HG02870 (cell line): ENCODE measurements at regions not wholly inside any gene's neighbourhood (a gene's known extent, or its start where the extent isn't known, plus 50 kb on each side); places are given as distances from the start of the nearest gene placed in this dataset.
"Not testable (repeated sequence)": the region's sequence is repeated elsewhere in the genome, so short reads cannot be mapped to it uniquely, and the experiment has no call there.

Experiments used
- ATAC-seq: cut with Tn5 transposase; IDR thresholded peaks from one replicate; pipeline ENCODE4 v1.9.1; 2021; ENCODE audit warnings: mild to moderate bottlenecking, moderate library complexity; ENCODE audit not compliant: unreplicated experiment

- ATAC-seq: no peak
These were observed 90.2 kb downstream of the MRM1 start for GRCh38 chr17:36691606-36692005.

GRCh38 chr17:36695082-36695481, 93.7 kb downstream of the MRM1 start:
- ATAC-seq: no peak

GRCh38 chr17:36695710-36696109, 94.3 kb downstream of the MRM1 start:
- not testable (repeated sequence) for ATAC-seq

GRCh38 chr17:36696805-36697204, 95.4 kb downstream of the MRM1 start:
- ATAC-seq: no peak

- no peak for ATAC-seq
These were observed 96.6 kb downstream of the MRM1 start for GRCh38 chr17:36697903-36698530.

GRCh38 chr17:36701429-36702099, 100.2 kb downstream of the MRM1 start:
- ATAC-seq: no peak

- no peak for ATAC-seq
These were observed 101.3 kb downstream of the MRM1 start for GRCh38 chr17:36702636-36703035.

GRCh38 chr17:36703860-36704266, 102.5 kb downstream of the MRM1 start:
- ATAC-seq: no peak

- ATAC-seq: no peak
These were observed 104.0 kb downstream of the MRM1 start for GRCh38 chr17:36705283-36705795.

GRCh38 chr17:36705874-36706731, 104.7 kb downstream of the MRM1 start:
- ATAC-seq: no peak

- ATAC-seq: no peak
These were observed 106.5 kb downstream of the MRM1 start for GRCh38 chr17:36707904-36708303.

GRCh38 chr17:36714789-36715188, 113.4 kb downstream of the MRM1 start:
- no peak for ATAC-seq

GRCh38 chr17:36715951-36716350, 114.6 kb downstream of the MRM1 start:
- ATAC-seq: no peak

GRCh38 chr17:36717088-36717487, 115.7 kb downstream of the MRM1 start:
- no peak for ATAC-seq

- no peak for ATAC-seq
These were observed 118.7 kb downstream of the MRM1 start for GRCh38 chr17:36720131-36720530.

GRCh38 chr17:36721560-36722120, 120.3 kb downstream of the MRM1 start:
- no peak for ATAC-seq

- peak; percentile 54 for ATAC-seq
These were observed 120.9 kb downstream of the MRM1 start for GRCh38 chr17:36722121-36722902.

GRCh38 chr17:36722903-36723263, 121.5 kb downstream of the MRM1 start:
- no peak for ATAC-seq

GRCh38 chr17:36723459-36724025, 122.2 kb downstream of the MRM1 start:
- no peak for ATAC-seq

GRCh38 chr17:36726199-36726598, 124.8 kb downstream of the MRM1 start:
- no peak for ATAC-seq
